Pancreas (tissue), 10 donors: ENCODE measurements at regions not wholly inside any gene's neighbourhood (a gene's known extent, or its start where the extent isn't known, plus 50 kb on each side); places are given as distances from the start of the nearest gene placed in this dataset.

Experiments
- ATAC-seq, 4 donors: fragments of 200-7000 bp; cut with Tn5 transposase; one replicate each; pipeline versions ENCODE4 v1.8.0 to v1.9.1; 2020; ENCODE audit warnings: mild to moderate bottlenecking in 4 of 4, moderate library complexity in 4 of 4
- DNase-seq, 6 donors: peaks; one replicate each; pipeline ENCODE4 v3.0.0-alpha.2; 2020
- FAIRE-seq: peaks from 2 replicates; lab custom pipeline; 2012; peaks lifted over from hg19 to GRCh38; lab: Jason Lieb, UNC
- H3K27ac ChIP-seq, 4 donors: fragments of 200-600 bp; sonication (generic); 1 replicate in 3 of 4; 2 replicates in 1 of 4; pipeline versions ENCODE4 v1.5.0 to v1.8.0; 2020
- H3K27me3 ChIP-seq, 4 donors: fragments of 200-600 bp; one replicate each; pipeline ENCODE4 v1.8.0; 2021
- H3K36me3 ChIP-seq, 3 donors: fragments of 200-600 bp; sonication (generic) in 1 of 3; one replicate each; pipeline versions ENCODE4 v1.5.0 to v1.8.0; 2020 to 2021
- H3K4me1 ChIP-seq, 3 donors: fragments of 200-600 bp; one replicate each; pipeline ENCODE4 v1.8.0; 2021
- H3K4me3 ChIP-seq, 4 donors: fragments of 200-600 bp; sonication (generic) in 2 of 4; one replicate each; pipeline versions ENCODE4 v1.5.0 to v1.8.0; 2020 to 2021
- H3K9me3 ChIP-seq, 4 donors: fragments of 200-600 bp; one replicate each; pipeline ENCODE4 v1.8.0; 2021
- WGBS, 2 donors: extraction: QIAGEN DNeasy Blood & Tissue Kit; methylation state at CpG; one replicate each; pipeline ENCODE4 v1.1.7; 2013; 5-methylcytosine and 5-hydroxymethylcytosine counted together
- intact Hi-C, 3 donors: fragments of 100-400 bp; cut with DNase I; formaldehyde crosslinking; loops; one replicate each; pipeline versions ENCODE4 v1.11.1 to v1.14.2; 2022
- TF ChIP-seq, protein P1 (sequence below), 4 donors: fragments of 200-600 bp; sonication (generic) in 3 of 4; IDR thresholded peaks; one replicate each; pipeline versions ENCODE4 v1.5.0 to v1.8.0; 2021; ENCODE audit warnings: antibody characterized with exemption in 4 of 4
- donor health status: healthy with polysubstance abuse.
- donor health status: DM: no; HTN: no; CAD: no; lungs with moderate emphysema.
- donor health status: DM: no; HTN: no; CAD: no.
- donor health status: control.
- donor health status: control.
- donor health status: Bipolar disorder and iron deficiency.
- donor health status: DM: yes; HTN: yes; CAD: no.
- donor health status: DM: no; HTN: no; CAD: no.
- donor health status: DM: no; HTN: no; CAD: no.
- donor health status: DM: yes; HTN: yes; CAD: no.

GRCh38 chr2:60028849-60029565 lies 524.4 kb downstream of the BCL11A start:
- Histone ChIP-seq H3K36me3 (no peaks in the 10 kb centered on the region), H3K4me1 (peaks cover 0 to 8% (median 0%) of the 10 kb centered on the region in 3 donors), H3K27ac (no peak overlapping the region), H3K27me3 (no peaks in the 10 kb centered on the region), H3K9me3 (no peaks in the 10 kb centered on the region), H3K4me3 (no peak overlapping the region)
- TF ChIP-seq, protein P1, sequence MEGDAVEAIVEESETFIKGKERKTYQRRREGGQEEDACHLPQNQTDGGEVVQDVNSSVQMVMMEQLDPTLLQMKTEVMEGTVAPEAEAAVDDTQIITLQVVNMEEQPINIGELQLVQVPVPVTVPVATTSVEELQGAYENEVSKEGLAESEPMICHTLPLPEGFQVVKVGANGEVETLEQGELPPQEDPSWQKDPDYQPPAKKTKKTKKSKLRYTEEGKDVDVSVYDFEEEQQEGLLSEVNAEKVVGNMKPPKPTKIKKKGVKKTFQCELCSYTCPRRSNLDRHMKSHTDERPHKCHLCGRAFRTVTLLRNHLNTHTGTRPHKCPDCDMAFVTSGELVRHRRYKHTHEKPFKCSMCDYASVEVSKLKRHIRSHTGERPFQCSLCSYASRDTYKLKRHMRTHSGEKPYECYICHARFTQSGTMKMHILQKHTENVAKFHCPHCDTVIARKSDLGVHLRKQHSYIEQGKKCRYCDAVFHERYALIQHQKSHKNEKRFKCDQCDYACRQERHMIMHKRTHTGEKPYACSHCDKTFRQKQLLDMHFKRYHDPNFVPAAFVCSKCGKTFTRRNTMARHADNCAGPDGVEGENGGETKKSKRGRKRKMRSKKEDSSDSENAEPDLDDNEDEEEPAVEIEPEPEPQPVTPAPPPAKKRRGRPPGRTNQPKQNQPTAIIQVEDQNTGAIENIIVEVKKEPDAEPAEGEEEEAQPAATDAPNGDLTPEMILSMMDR (IDR thresholded peaks at IDR 0.05), result no peak
- WGBS, 2 donors, result 21 to 42% methylated on average over 3 of the region's 3 CpGs
- no peak for DNase-seq
- no peak for FAIRE-seq
- intact Hi-C loops, result no loop called here
- ATAC-seq, result peak in 2 of 4 donors; percentile 42 to 59

GRCh38 chr2:60025496-60025895 lies 528.0 kb downstream of the BCL11A start:
- TF ChIP-seq, protein P1 (IDR thresholded peaks at IDR 0.05), result no peak
- FAIRE-seq (no peak), ATAC-seq (no peak), DNase-seq (no peak)
- H3K9me3 ChIP-seq, result no peaks in the 10 kb centered on the region
- no peaks in the 10 kb centered on the region for H3K27me3 ChIP-seq
- no peaks in the 10 kb centered on the region for H3K36me3 ChIP-seq
- peaks cover 0 to 8% (median 0%) of the 10 kb centered on the region in 3 donors for H3K4me1 ChIP-seq
- H3K4me3 ChIP-seq, result no peak overlapping the region
- WGBS, 2 donors, result 94 to 97% methylated on average over 2 of the region's 2 CpGs
- H3K27ac ChIP-seq, result no peak overlapping the region
- intact Hi-C loops, result no loop called here

- H3K4me1 ChIP-seq, result no peaks in the 10 kb centered on the region
- no peak overlapping the region for H3K27ac ChIP-seq
- H3K36me3 ChIP-seq, result no peaks in the 10 kb centered on the region
- 53 to 57% methylated on average over 5 of the region's 5 CpGs for WGBS, 2 donors
- TF ChIP-seq, protein P1 (IDR thresholded peaks at IDR 0.05), result no peak
- ATAC-seq, result peak in 1 of 4 donors; percentile 35
- DNase-seq, result no peak
- no peaks in the 10 kb centered on the region for H3K27me3 ChIP-seq
- intact Hi-C loops, result no loop called here
- no peak for FAIRE-seq
- no peak overlapping the region for H3K4me3 ChIP-seq
- H3K9me3 ChIP-seq, result no peaks in the 10 kb centered on the region
Observed at GRCh38 chr2:60023256-60023985, 530.0 kb downstream of the BCL11A start.

DNA sequence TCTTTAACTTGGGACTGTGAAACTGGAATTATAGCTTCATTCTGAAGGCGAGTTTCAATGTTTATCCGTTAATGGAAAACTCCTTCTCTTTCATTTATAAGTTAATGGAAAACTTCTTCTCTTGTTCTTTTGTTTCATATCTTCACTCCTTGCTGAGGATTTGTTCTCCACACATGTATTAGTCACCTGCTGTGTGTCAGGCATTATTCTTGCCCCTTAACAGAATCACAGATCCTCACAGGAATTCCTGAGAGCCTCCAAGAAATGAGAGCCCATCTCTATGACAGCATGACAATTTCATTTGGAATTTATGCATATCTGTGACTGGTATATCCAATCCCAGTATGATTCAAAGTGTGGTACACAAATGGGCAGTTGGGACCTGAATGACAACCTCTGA lies 545.8 kb downstream of the BCL11A start:
- H3K27me3 ChIP-seq, result no peaks in the 10 kb centered on the region
- DNase-seq (no peak), FAIRE-seq (no peak), ATAC-seq (no peak)
- no peaks in the 10 kb centered on the region for H3K36me3 ChIP-seq
- H3K27ac ChIP-seq, result no peak overlapping the region
- TF ChIP-seq, protein P1 (IDR thresholded peaks at IDR 0.05), result no peak
- WGBS, 2 donors, result 68 to 72% methylated on average over 2 of the region's 2 CpGs
- H3K4me3 ChIP-seq, result no peak overlapping the region
- H3K9me3 ChIP-seq, result no peaks in the 10 kb centered on the region
- H3K4me1 ChIP-seq, result no peaks in the 10 kb centered on the region
- intact Hi-C loops, result no loop called here

DNA sequence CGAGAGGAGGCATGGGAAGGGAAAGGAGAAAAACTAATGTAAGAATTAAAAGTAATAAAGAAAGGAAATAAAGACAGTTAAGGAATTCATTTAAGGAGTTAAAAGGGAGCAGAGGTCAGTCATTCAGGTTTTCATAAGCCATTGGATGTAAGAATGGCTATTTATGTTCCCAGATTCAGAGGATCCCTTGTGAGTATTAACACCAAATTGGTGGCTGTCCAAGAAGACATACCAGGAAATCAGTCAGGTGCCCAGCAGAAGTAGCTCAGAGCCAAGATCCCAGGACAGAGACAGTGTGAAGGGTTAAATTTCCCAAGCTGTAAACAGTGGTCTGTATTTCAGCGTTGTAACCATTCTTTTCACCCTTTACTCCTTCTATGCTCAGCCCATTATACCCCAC lies 550.4 kb downstream of the BCL11A start:
- Histone ChIP-seq H3K4me3 (no peak overlapping the region), H3K9me3 (no peaks in the 10 kb centered on the region), H3K27me3 (no peaks in the 10 kb centered on the region), H3K4me1 (no peaks in the 10 kb centered on the region), H3K36me3 (no peaks in the 10 kb centered on the region), H3K27ac (no peak overlapping the region)
- TF ChIP-seq, protein P1 (IDR thresholded peaks at IDR 0.05), result no peak
- WGBS, 2 donors, result 51 to 63% methylated on average over 2 of the region's 2 CpGs
- ATAC-seq (no peak), DNase-seq (no peak), FAIRE-seq (no peak)
- intact Hi-C loops, result no loop called here
